HCT116 (cell line): ENCODE measurements at regions not wholly inside any gene's neighbourhood (a gene's known extent, or its start where the extent isn't known, plus 50 kb on each side); places are given as distances from the start of the nearest gene placed in this dataset.

Experiments used
- CEBPB ChIP-seq: IDR thresholded peaks from 2 replicates; pipeline ENCODE4 v1.6.1; 2012; ENCODE audit warnings: low read depth
- POLR2A ChIP-seq: IDR thresholded peaks from 2 replicates; pipeline ENCODE4 v1.7.0; 2011; ENCODE audit warnings: borderline replicate concordance; ENCODE audit not compliant: insufficient read depth, insufficient read length; ENCODE audit errors: extremely low read depth
- POLR2AphosphoS5 ChIP-seq: IDR thresholded peaks from 2 replicates; pipeline ENCODE4 v1.6.1; 2011; ENCODE audit warnings: mild to moderate bottlenecking, low read depth, low read length, moderate library complexity
- TCF7L2 ChIP-seq: IDR thresholded peaks from 2 replicates; pipeline ENCODE4 v1.7.0; 2011; ENCODE audit warnings: borderline replicate concordance, inconsistent platforms; ENCODE audit not compliant: insufficient read depth, insufficient read length; ENCODE audit errors: extremely low read depth
- TF ChIP-seq, protein P1 (sequence below): IDR thresholded peaks from 2 replicates; pipeline ENCODE4 v1.6.1; 2012
- TF ChIP-seq, protein P2 (sequence below), 3 experiments: fragments of 200-600 bp in 1 of 3; sonication (generic) in 1 of 3; IDR thresholded peaks in 2 of 3; conservative IDR thresholded peaks in 1 of 3; 2 replicates each; pipeline ENCODE4 v1.5.1; 2012 to 2017; ENCODE audit warnings: low read depth in 2 of 3, low read length in 2 of 3, antibody characterized with exemption in 1 of 3, borderline replicate concordance in 1 of 3, control low read depth in 1 of 3, mild to moderate bottlenecking in 1 of 3, mixed read lengths in 1 of 3, mixed run types in 1 of 3, moderate library complexity in 1 of 3; ENCODE audit not compliant: insufficient read depth in 1 of 3
- TF ChIP-seq, protein P3 (sequence below): IDR thresholded peaks from 2 replicates; pipeline ENCODE4 v1.6.1; 2011; ENCODE audit warnings: mild to moderate bottlenecking, low read length, moderate library complexity; ENCODE audit not compliant: insufficient replicate concordance; ENCODE audit errors: extremely low read depth

DNA sequence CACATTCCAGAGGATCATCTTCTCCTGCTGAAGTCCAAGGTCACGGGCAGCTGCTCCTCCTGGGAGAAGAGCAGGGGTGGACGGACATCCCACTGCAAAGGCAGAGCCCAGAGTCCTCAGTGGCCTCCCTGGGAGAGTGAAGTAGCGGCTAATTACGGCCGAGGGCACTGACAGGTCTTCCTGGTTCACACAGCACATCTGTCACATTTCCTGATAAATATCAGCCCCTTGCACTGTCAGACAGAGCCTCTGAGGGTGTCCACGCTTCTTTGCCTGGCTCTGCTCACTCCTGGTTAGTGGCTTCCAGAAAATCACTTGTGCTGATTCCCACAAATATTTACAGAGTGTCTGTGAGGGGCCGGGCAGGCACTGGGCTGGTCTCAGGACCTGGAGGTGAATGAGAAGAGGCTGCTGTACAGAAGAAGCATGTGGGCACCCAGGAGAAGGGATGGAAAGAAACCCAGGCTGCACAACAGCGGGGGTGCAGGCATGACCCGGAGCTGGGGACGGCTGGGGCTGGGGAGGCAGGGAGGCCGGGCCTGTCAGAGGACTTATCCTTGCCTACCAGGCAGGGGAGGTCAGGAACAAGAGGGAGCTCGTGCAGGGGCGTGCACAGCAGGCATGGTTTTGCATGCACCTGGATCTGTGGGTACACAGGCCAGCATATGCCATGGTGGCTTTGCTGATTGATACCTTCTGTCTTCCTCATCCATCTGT lies 258.2 kb upstream of the TNRC6C start:
- TF ChIP-seq, protein P1, sequence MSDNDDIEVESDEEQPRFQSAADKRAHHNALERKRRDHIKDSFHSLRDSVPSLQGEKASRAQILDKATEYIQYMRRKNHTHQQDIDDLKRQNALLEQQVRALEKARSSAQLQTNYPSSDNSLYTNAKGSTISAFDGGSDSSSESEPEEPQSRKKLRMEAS, result no peak
- TF ChIP-seq CEBPB, result no peak
- TF ChIP-seq POLR2A, result no peak
- TF ChIP-seq, protein P2, sequence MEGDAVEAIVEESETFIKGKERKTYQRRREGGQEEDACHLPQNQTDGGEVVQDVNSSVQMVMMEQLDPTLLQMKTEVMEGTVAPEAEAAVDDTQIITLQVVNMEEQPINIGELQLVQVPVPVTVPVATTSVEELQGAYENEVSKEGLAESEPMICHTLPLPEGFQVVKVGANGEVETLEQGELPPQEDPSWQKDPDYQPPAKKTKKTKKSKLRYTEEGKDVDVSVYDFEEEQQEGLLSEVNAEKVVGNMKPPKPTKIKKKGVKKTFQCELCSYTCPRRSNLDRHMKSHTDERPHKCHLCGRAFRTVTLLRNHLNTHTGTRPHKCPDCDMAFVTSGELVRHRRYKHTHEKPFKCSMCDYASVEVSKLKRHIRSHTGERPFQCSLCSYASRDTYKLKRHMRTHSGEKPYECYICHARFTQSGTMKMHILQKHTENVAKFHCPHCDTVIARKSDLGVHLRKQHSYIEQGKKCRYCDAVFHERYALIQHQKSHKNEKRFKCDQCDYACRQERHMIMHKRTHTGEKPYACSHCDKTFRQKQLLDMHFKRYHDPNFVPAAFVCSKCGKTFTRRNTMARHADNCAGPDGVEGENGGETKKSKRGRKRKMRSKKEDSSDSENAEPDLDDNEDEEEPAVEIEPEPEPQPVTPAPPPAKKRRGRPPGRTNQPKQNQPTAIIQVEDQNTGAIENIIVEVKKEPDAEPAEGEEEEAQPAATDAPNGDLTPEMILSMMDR (IDR thresholded peaks at IDR 0.05 in 2 of 3, conservative IDR thresholded peaks at IDR 0.05 in 1 of 3; ENCODE audit: borderline replicate concordance in 1 of 3, insufficient read depth in 1 of 3, low read depth in 2 of 3, low read length in 2 of 3), result no peak
- no peak for TF ChIP-seq POLR2AphosphoS5
- TF ChIP-seq, protein P3, sequence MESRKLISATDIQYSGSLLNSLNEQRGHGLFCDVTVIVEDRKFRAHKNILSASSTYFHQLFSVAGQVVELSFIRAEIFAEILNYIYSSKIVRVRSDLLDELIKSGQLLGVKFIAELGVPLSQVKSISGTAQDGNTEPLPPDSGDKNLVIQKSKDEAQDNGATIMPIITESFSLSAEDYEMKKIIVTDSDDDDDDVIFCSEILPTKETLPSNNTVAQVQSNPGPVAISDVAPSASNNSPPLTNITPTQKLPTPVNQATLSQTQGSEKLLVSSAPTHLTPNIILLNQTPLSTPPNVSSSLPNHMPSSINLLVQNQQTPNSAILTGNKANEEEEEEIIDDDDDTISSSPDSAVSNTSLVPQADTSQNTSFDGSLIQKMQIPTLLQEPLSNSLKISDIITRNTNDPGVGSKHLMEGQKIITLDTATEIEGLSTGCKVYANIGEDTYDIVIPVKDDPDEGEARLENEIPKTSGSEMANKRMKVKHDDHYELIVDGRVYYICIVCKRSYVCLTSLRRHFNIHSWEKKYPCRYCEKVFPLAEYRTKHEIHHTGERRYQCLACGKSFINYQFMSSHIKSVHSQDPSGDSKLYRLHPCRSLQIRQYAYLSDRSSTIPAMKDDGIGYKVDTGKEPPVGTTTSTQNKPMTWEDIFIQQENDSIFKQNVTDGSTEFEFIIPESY, result no peak
- no peak for TF ChIP-seq TCF7L2
